Osteocyte (in vitro differentiated cells): ENCODE measurements at regions not wholly inside any gene's neighbourhood (a gene's known extent, or its start where the extent isn't known, plus 50 kb on each side); places are given as distances from the start of the nearest gene placed in this dataset.
"Not testable (repeated sequence)": the region's sequence is repeated elsewhere in the genome, so short reads cannot be mapped to it uniquely, and the experiment has no call there.

ENCODE experiments used
- DNase-seq: peaks from one replicate; pipeline ENCODE4 v3.0.0; 2021; ENCODE audit warnings: mixed read lengths; ENCODE audit not compliant: unreplicated experiment; ENCODE audit errors: extremely low spot score
- H3K27ac Mint-ChIP-seq: one replicate; pipeline ENCODE4 v1.8.0; 2021; ENCODE audit warnings: mild to moderate bottlenecking, mixed read lengths; ENCODE audit not compliant: unreplicated experiment
- H3K27me3 Mint-ChIP-seq: one replicate; pipeline ENCODE4 v1.8.0; 2021; ENCODE audit warnings: mixed read lengths; ENCODE audit not compliant: unreplicated experiment
- H3K36me3 Mint-ChIP-seq: one replicate; pipeline ENCODE4 v1.8.0; 2021; ENCODE audit warnings: mixed read lengths; ENCODE audit not compliant: unreplicated experiment
- H3K4me1 Mint-ChIP-seq: one replicate; pipeline ENCODE4 v1.8.0; 2021; ENCODE audit warnings: mixed read lengths; ENCODE audit not compliant: unreplicated experiment
- H3K4me3 Mint-ChIP-seq: one replicate; pipeline ENCODE4 v1.8.0; 2021; ENCODE audit warnings: mild to moderate bottlenecking, moderate library complexity, mixed read lengths; ENCODE audit not compliant: unreplicated experiment
- H3K9me3 Mint-ChIP-seq: one replicate; pipeline ENCODE4 v1.8.0; 2021; ENCODE audit warnings: mixed read lengths; ENCODE audit not compliant: unreplicated experiment
- TF ChIP-seq, protein P1 (sequence below): fragments of 200-600 bp; sonication (generic); IDR thresholded peaks from 2 replicates; pipeline ENCODE4 v1.5.0; 2021; ENCODE audit warnings: antibody characterized with exemption, mild to moderate bottlenecking, moderate library complexity

GRCh38 chr4:19159874-19160273 is 1091.8 kb upstream of the SLIT2 start:
- Mint-ChIP-seq H3K4me1 (no peaks in the 10 kb centered on the region), H3K27me3 (peaks cover 14% of the 10 kb centered on the region), H3K9me3 (peaks cover 15% of the 10 kb centered on the region), H3K27ac (no peak overlapping the region), H3K36me3 (no peaks in the 10 kb centered on the region), H3K4me3 (no peak overlapping the region)
- no peak for DNase-seq
- TF ChIP-seq, protein P1, sequence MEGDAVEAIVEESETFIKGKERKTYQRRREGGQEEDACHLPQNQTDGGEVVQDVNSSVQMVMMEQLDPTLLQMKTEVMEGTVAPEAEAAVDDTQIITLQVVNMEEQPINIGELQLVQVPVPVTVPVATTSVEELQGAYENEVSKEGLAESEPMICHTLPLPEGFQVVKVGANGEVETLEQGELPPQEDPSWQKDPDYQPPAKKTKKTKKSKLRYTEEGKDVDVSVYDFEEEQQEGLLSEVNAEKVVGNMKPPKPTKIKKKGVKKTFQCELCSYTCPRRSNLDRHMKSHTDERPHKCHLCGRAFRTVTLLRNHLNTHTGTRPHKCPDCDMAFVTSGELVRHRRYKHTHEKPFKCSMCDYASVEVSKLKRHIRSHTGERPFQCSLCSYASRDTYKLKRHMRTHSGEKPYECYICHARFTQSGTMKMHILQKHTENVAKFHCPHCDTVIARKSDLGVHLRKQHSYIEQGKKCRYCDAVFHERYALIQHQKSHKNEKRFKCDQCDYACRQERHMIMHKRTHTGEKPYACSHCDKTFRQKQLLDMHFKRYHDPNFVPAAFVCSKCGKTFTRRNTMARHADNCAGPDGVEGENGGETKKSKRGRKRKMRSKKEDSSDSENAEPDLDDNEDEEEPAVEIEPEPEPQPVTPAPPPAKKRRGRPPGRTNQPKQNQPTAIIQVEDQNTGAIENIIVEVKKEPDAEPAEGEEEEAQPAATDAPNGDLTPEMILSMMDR: no peak

DNA sequence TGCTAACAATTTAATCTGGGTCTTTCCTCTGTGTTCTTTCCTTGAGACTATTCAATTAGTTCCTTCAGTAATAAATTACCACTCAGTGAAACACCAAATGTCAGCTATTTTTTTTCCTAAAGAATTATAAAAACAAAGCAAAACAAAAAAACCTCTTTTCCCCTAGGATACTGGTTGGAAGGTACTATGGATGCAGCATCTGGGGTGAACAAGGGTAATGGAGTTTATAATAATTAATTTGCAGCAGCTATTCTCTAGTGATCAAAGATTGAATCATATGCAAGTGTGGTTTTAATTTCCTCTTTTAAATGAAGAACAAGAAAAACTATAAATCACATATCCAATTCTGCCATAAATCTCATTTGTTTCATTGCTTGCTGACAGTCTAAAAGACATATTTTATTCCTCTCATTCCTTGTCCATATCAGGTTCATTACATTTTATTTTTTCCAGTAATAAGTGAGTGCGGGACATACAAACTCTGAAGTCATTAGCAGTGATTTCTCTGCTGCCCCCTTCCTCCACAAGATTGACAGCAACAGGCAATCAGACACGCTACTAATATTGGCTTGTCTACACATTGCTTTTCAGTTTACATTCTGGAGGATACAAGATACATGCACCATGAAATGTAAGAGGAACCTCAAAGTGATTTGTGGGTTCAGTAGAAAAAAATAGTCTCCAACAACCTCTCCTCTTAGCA is 1093.4 kb upstream of the SLIT2 start:
- H3K27ac Mint-ChIP-seq: no peak overlapping the region
- peaks cover 22% of the 10 kb centered on the region for H3K9me3 Mint-ChIP-seq
- no peaks in the 10 kb centered on the region for H3K4me1 Mint-ChIP-seq
- no peaks in the 10 kb centered on the region for H3K36me3 Mint-ChIP-seq
- H3K4me3 Mint-ChIP-seq: no peak overlapping the region
- H3K27me3 Mint-ChIP-seq: peaks cover 14% of the 10 kb centered on the region
- no peak for DNase-seq
- TF ChIP-seq, protein P1: no peak

DNA sequence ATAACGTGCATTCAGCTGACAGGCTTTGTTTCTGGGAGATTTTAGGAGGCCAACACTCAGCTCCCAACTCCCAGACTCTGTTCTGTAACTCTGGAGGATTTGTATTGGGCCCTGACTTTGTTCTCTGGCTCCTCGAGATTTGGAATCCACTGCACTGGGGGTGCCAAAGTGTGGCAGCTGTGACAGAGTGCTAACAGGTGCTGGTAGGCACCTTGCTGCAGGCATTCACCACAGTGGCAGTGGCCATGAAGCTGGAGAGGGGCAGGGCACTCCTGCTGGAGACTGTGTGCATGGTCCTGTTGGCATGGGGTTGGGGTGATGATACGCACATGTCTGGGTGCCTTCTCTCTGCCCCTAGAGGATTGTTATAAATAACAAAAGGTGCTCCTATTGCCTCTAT is 1094.9 kb upstream of the SLIT2 start:
- Mint-ChIP-seq H3K4me1 (no peaks in the 10 kb centered on the region), H3K27ac (no peak overlapping the region), H3K36me3 (no peaks in the 10 kb centered on the region), H3K9me3 (peaks cover 22% of the 10 kb centered on the region), H3K4me3 (no peak overlapping the region), H3K27me3 (peaks cover 9% of the 10 kb centered on the region)
- TF ChIP-seq, protein P1: no peak
- DNase-seq: no peak

GRCh38 chr4:19155568-19155967 is 1096.1 kb upstream of the SLIT2 start:
- Mint-ChIP-seq H3K4me1 (no peaks in the 10 kb centered on the region), H3K4me3 (no peak overlapping the region), H3K36me3 (no peaks in the 10 kb centered on the region)

GRCh38 chr4:19154267-19154666 is 1097.4 kb upstream of the SLIT2 start:
- H3K4me1 Mint-ChIP-seq, H3K4me3 Mint-ChIP-seq, H3K27ac Mint-ChIP-seq: not testable (repeated sequence)

More at GRCh38 chr4:19155568-19155967, 1096.1 kb upstream of the SLIT2 start:
- Mint-ChIP-seq H3K27ac (no peak overlapping the region), H3K9me3 (peaks cover 22% of the 10 kb centered on the region), H3K27me3 (peaks cover 6% of the 10 kb centered on the region)
- DNase-seq: no peak
- TF ChIP-seq, protein P1: no peak

More at GRCh38 chr4:19154267-19154666, 1097.4 kb upstream of the SLIT2 start:
- H3K36me3 Mint-ChIP-seq, H3K27me3 Mint-ChIP-seq, DNase-seq: not testable (repeated sequence)
- H3K9me3 Mint-ChIP-seq: peaks cover 22% of the 10 kb centered on the region
